Breast epithelium (tissue), 3 donors: ENCODE measurements at regions not wholly inside any gene's neighbourhood (a gene's known extent, or its start where the extent isn't known, plus 50 kb on each side); places are given as distances from the start of the nearest gene placed in this dataset.

Source experiments
- CTCF ChIP-seq, 3 donors: fragments of 450-650 bp; IDR thresholded peaks; one replicate each; pipeline ENCODE4 v1.5.1; 2016 to 2017; ENCODE audit warnings: antibody characterized with exemption in 3 of 3, mild to moderate bottlenecking in 3 of 3, moderate library complexity in 3 of 3
- POLR2A ChIP-seq: fragments of 450-650 bp; IDR thresholded peaks from one replicate; pipeline ENCODE4 v1.6.1; 2016; ENCODE audit warnings: antibody characterized with exemption, mild to moderate bottlenecking, moderate library complexity
- POLR2AphosphoS5 ChIP-seq, 3 donors: sonication (generic); formaldehyde crosslinking; IDR thresholded peaks; one replicate each; pipeline ENCODE4 v1.6.1; 2017; ENCODE audit warnings: antibody characterized with exemption in 3 of 3

GRCh38 chr1:185636848-185637247 lies 97.3 kb upstream of the HMCN1 start:
- TF ChIP-seq CTCF (IDR thresholded peaks at IDR 0.05) (no peak), POLR2AphosphoS5 (IDR thresholded peaks at IDR 0.05) (no peak), POLR2A (no peak)
